ENCODE measurements at regions not wholly inside any gene's neighbourhood (a gene's known extent, or its start where the extent isn't known, plus 50 kb on each side); places are given as distances from the start of the nearest gene placed in this dataset.

DNA sequence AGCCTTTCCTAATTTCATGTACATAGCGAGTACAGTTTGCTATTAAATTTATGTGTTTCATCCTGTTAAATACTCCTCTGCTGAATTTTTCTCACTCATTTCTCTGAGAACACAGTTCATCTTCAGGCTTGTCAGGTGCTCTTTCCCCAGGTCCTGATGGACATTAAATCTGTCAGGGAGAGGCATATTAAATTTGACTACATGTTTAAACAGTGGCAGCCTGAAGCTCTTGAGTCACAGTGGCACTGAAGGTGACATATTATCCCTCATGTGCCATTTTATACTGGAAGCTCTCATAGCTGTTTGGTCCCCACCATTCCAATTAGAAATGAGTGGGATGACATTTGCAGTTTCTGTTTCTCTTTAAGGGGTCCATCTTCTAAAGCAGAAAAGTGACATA lies 1089.6 kb upstream of the SORCS1 start:
- Histone ChIP-seq H3K79me2 (ENCODE audit: control insufficient read depth, insufficient read depth, low read length) (no peaks in the 10 kb centered on the region), H3K4me2 (ENCODE audit: extremely low read depth, insufficient read depth, low read length) (no peak overlapping the region), H3K4me1 (ENCODE audit: control insufficient read depth, extremely low read depth, insufficient read depth, low read length) (no peaks in the 10 kb centered on the region), H3K4me3 (replicated peaks in 1 of 4; ENCODE audit: control extremely low read depth in 1 of 4, insufficient read depth in 1 of 4, low read depth in 3 of 4, low read length in 4 of 4) (no peak overlapping the region), H3K36me3 (ENCODE audit: control insufficient read depth, insufficient read depth, low read length) (no peaks in the 10 kb centered on the region), H3K27me3 (ENCODE audit: control insufficient read depth, insufficient read depth, low read length) (no peaks in the 10 kb centered on the region), H4K20me1 (ENCODE audit: control insufficient read depth, extremely low read depth, insufficient read depth, low read length) (no peaks in the 10 kb centered on the region), H2AFZ (ENCODE audit: low read length) (no peak overlapping the region), H3K27ac (ENCODE audit: insufficient read depth, low read length) (no peak overlapping the region), H3K9me3 (ENCODE audit: control insufficient read depth, insufficient read depth, low read depth, low read length) (no peaks in the 10 kb centered on the region), H3K9ac (ENCODE audit: insufficient read depth, low read length) (no peak overlapping the region)
- no peak for DNase-seq (ENCODE audit: low read depth in 2 of 2)
- no peak for TF ChIP-seq EZH2 (IDR thresholded peaks at IDR 0.05; ENCODE audit: low read length, missing control alignments)
- TF ChIP-seq, protein P1, sequence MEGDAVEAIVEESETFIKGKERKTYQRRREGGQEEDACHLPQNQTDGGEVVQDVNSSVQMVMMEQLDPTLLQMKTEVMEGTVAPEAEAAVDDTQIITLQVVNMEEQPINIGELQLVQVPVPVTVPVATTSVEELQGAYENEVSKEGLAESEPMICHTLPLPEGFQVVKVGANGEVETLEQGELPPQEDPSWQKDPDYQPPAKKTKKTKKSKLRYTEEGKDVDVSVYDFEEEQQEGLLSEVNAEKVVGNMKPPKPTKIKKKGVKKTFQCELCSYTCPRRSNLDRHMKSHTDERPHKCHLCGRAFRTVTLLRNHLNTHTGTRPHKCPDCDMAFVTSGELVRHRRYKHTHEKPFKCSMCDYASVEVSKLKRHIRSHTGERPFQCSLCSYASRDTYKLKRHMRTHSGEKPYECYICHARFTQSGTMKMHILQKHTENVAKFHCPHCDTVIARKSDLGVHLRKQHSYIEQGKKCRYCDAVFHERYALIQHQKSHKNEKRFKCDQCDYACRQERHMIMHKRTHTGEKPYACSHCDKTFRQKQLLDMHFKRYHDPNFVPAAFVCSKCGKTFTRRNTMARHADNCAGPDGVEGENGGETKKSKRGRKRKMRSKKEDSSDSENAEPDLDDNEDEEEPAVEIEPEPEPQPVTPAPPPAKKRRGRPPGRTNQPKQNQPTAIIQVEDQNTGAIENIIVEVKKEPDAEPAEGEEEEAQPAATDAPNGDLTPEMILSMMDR (conservative IDR thresholded peaks at IDR 0.05 in 1 of 2, IDR thresholded peaks at IDR 0.05 in 1 of 2; ENCODE audit: low read depth in 1 of 2, low read length in 2 of 2) = no peak

GRCh38 chr10:108252771-108253170 lies 1088.3 kb upstream of the SORCS1 start:
- H3K4me3 ChIP-seq (replicated peaks in 1 of 4; ENCODE audit: control extremely low read depth in 1 of 4, insufficient read depth in 1 of 4, low read depth in 3 of 4, low read length in 4 of 4) = no peak overlapping the region

DNA sequence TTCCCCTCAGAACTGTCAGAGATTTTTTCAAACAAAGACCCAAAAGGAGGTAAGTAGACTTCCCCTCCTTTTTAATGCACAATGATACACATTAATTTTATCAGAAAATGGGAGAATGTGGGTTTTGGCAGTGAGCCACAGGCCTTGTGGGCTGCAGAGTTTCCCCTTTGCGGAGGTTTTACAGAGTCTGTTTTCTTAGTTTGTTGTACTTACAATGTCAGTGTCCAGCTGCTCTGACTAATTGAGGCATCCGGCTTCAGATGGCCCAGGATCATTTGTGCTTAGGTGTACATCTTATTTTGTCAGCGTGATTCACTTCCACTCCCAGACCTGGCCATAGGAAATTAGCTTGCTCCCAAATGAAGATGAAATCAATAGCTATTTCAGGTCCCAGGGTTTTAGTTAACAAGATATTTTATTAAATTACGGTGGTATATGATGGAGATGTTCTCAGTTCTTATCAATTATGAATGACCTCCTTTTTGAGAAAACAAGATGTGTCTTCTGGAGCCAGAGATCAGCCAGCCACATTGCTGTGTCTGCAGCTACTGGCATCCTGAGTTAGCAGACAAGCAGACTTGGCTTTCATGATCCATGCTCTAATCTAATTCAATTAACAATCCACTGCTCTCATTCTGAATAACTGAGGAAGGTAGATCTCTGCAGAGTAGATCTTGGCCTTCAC lies 1086.6 kb upstream of the SORCS1 start:
- Histone ChIP-seq H2AFZ (ENCODE audit: low read length) (no peak overlapping the region), H3K4me3 (replicated peaks in 1 of 4; ENCODE audit: control extremely low read depth in 1 of 4, insufficient read depth in 1 of 4, low read depth in 3 of 4, low read length in 4 of 4) (no peak overlapping the region), H3K79me2 (ENCODE audit: control insufficient read depth, insufficient read depth, low read length) (no peaks in the 10 kb centered on the region), H3K27ac (ENCODE audit: insufficient read depth, low read length) (no peak overlapping the region), H3K4me1 (ENCODE audit: control insufficient read depth, extremely low read depth, insufficient read depth, low read length) (no peaks in the 10 kb centered on the region), H3K9ac (ENCODE audit: insufficient read depth, low read length) (no peak overlapping the region), H4K20me1 (ENCODE audit: control insufficient read depth, extremely low read depth, insufficient read depth, low read length) (no peaks in the 10 kb centered on the region), H3K36me3 (ENCODE audit: control insufficient read depth, insufficient read depth, low read length) (no peaks in the 10 kb centered on the region), H3K9me3 (ENCODE audit: control insufficient read depth, insufficient read depth, low read depth, low read length) (no peaks in the 10 kb centered on the region), H3K27me3 (ENCODE audit: control insufficient read depth, insufficient read depth, low read length) (no peaks in the 10 kb centered on the region), H3K4me2 (ENCODE audit: extremely low read depth, insufficient read depth, low read length) (no peak overlapping the region)
- TF ChIP-seq, protein P1 (conservative IDR thresholded peaks at IDR 0.05 in 1 of 2, IDR thresholded peaks at IDR 0.05 in 1 of 2; ENCODE audit: low read depth in 1 of 2, low read length in 2 of 2) = no peak
- TF ChIP-seq EZH2 (IDR thresholded peaks at IDR 0.05; ENCODE audit: low read length, missing control alignments) = no peak
- DNase-seq (ENCODE audit: low read depth in 2 of 2) = peak in 1 of 2 donors; percentile 43

More at GRCh38 chr10:108252771-108253170, 1088.3 kb upstream of the SORCS1 start:
- no peak for TF ChIP-seq EZH2 (IDR thresholded peaks at IDR 0.05; ENCODE audit: low read length, missing control alignments)
- TF ChIP-seq, protein P1 (conservative IDR thresholded peaks at IDR 0.05 in 1 of 2, IDR thresholded peaks at IDR 0.05 in 1 of 2; ENCODE audit: low read depth in 1 of 2, low read length in 2 of 2) = no peak
- no peak for DNase-seq (ENCODE audit: low read depth in 2 of 2)
- Histone ChIP-seq H3K9ac (ENCODE audit: insufficient read depth, low read length) (no peak overlapping the region), H3K9me3 (ENCODE audit: control insufficient read depth, insufficient read depth, low read depth, low read length) (no peaks in the 10 kb centered on the region), H3K27ac (ENCODE audit: insufficient read depth, low read length) (no peak overlapping the region), H3K4me1 (ENCODE audit: control insufficient read depth, extremely low read depth, insufficient read depth, low read length) (no peaks in the 10 kb centered on the region), H3K79me2 (ENCODE audit: control insufficient read depth, insufficient read depth, low read length) (no peaks in the 10 kb centered on the region), H4K20me1 (ENCODE audit: control insufficient read depth, extremely low read depth, insufficient read depth, low read length) (no peaks in the 10 kb centered on the region), H3K27me3 (ENCODE audit: control insufficient read depth, insufficient read depth, low read length) (no peaks in the 10 kb centered on the region), H2AFZ (ENCODE audit: low read length) (no peak overlapping the region), H3K4me2 (ENCODE audit: extremely low read depth, insufficient read depth, low read length) (no peak overlapping the region), H3K36me3 (ENCODE audit: control insufficient read depth, insufficient read depth, low read length) (no peaks in the 10 kb centered on the region)

All from fibroblast of lung (primary cell).